CD14-positive monocyte (primary cell): ENCODE measurements at regions not wholly inside any gene's neighbourhood (a gene's known extent, or its start where the extent isn't known, plus 50 kb on each side); places are given as distances from the start of the nearest gene placed in this dataset.

Source experiments
- DNase-seq, 3 donors: peaks; one replicate each; pipeline ENCODE4 v3.0.0-alpha.2; 2011 to 2022
- H2AFZ ChIP-seq: 2 replicates; pipeline ENCODE4 v1.6.0; 2012; ENCODE audit warnings: mild to moderate bottlenecking, low read depth, low read length, inconsistent platforms; ENCODE audit not compliant: insufficient read depth, poor library complexity, severe bottlenecking
- H3K27ac ChIP-seq, 2 donors: 1 replicate in 1 of 2; 2 replicates in 1 of 2; pipeline ENCODE4 v1.5.1; 2012 to 2013; ENCODE audit warnings: low read length in 2 of 2, control low read depth in 1 of 2, inconsistent platforms in 1 of 2, low read depth in 1 of 2, mild to moderate bottlenecking in 1 of 2
- H3K27me3 ChIP-seq, 2 donors: one replicate each; pipeline versions ENCODE4 v1.6.0 to v1.6.1; 2011 to 2013; ENCODE audit warnings: low read length in 2 of 2; ENCODE audit not compliant: control insufficient read depth in 2 of 2, insufficient read depth in 2 of 2
- H3K36me3 ChIP-seq, 2 donors: replicated peaks in 1 of 2; 1 replicate in 1 of 2; 2 replicates in 1 of 2; pipeline versions ENCODE4 v1.5.1 to v1.6.1; 2012 to 2013; ENCODE audit warnings: low read length in 2 of 2, control low read depth in 1 of 2, inconsistent platforms in 1 of 2, mild to moderate bottlenecking in 1 of 2; ENCODE audit not compliant: insufficient read depth in 2 of 2, control insufficient read depth in 1 of 2
- H3K4me1 ChIP-seq, 2 donors: 1 replicate in 1 of 2; 2 replicates in 1 of 2; pipeline versions ENCODE4 v1.5.1 to v1.6.1; 2012 to 2013; ENCODE audit warnings: low read length in 2 of 2, control low read depth in 1 of 2, inconsistent platforms in 1 of 2, mild to moderate bottlenecking in 1 of 2, moderate library complexity in 1 of 2; ENCODE audit not compliant: insufficient read depth in 2 of 2, control insufficient read depth in 1 of 2
- H3K4me2 ChIP-seq: replicated peaks from 2 replicates; pipeline ENCODE3; 2012; ENCODE audit warnings: low read length, moderate library complexity, mild to moderate bottlenecking; ENCODE audit not compliant: poor library complexity, severe bottlenecking; ENCODE audit errors: extremely low read depth
- H3K4me3 ChIP-seq, 3 experiments: fragments of 200-600 bp in 1 of 3; sonication (generic) in 1 of 3; replicated peaks in 1 of 3; 1 replicate in 2 of 3; 2 replicates in 1 of 3; pipeline ENCODE4 v1.5.1; 2011 to 2013; ENCODE audit warnings: low read length in 3 of 3, mild to moderate bottlenecking in 3 of 3, control low read depth in 2 of 3, low read depth in 2 of 3, inconsistent platforms in 1 of 3, moderate library complexity in 1 of 3
- H3K79me2 ChIP-seq: 2 replicates; pipeline ENCODE4 v1.6.0; 2012; ENCODE audit warnings: mild to moderate bottlenecking, control low read depth, inconsistent platforms, low read length, moderate library complexity; ENCODE audit not compliant: insufficient read depth
- H3K9ac ChIP-seq: 2 replicates; pipeline ENCODE4 v1.6.0; 2017; ENCODE audit warnings: low read length, mild to moderate bottlenecking; ENCODE audit not compliant: insufficient read depth, poor library complexity, severe bottlenecking
- H3K9me3 ChIP-seq, 2 donors: replicated peaks in 1 of 2; 1 replicate in 1 of 2; 2 replicates in 1 of 2; pipeline versions ENCODE4 v1.5.1 to v1.6.1; 2012 to 2013; ENCODE audit warnings: low read length in 2 of 2, control low read depth in 1 of 2; ENCODE audit not compliant: control insufficient read depth in 1 of 2, insufficient read depth in 1 of 2
- H4K20me1 ChIP-seq: 2 replicates; pipeline ENCODE4 v1.6.0; 2012; ENCODE audit warnings: mild to moderate bottlenecking, low read length, control low read depth, moderate library complexity; ENCODE audit not compliant: insufficient read depth
- H3K27ac Mint-ChIP-seq, 7 donors: one replicate each; pipeline ENCODE4 v1.8.0; 2020; ENCODE audit warnings: mild to moderate bottlenecking in 7 of 7, mixed read lengths in 7 of 7, moderate library complexity in 6 of 7, inconsistent platforms in 2 of 7
- H3K27me3 Mint-ChIP-seq, 3 donors: one replicate each; pipeline ENCODE4 v1.8.0; 2021 to 2022; ENCODE audit warnings: low read depth in 3 of 3, mild to moderate bottlenecking in 3 of 3, mixed read lengths in 3 of 3, moderate library complexity in 3 of 3, inconsistent platforms in 1 of 3
- H3K36me3 Mint-ChIP-seq, 2 donors: one replicate each; pipeline ENCODE4 v1.8.0; 2020; ENCODE audit warnings: mixed read lengths in 2 of 2, inconsistent platforms in 1 of 2, mild to moderate bottlenecking in 1 of 2
- H3K4me1 Mint-ChIP-seq: one replicate; pipeline ENCODE4 v1.8.0; 2020; ENCODE audit warnings: mild to moderate bottlenecking, mixed read lengths
- H3K4me3 Mint-ChIP-seq, 2 donors: one replicate each; pipeline ENCODE4 v1.8.0; 2020; ENCODE audit warnings: mild to moderate bottlenecking in 2 of 2, mixed read lengths in 2 of 2, moderate library complexity in 1 of 2
- H3K9me3 Mint-ChIP-seq, 7 donors: one replicate each; pipeline ENCODE4 v1.8.0; 2020 to 2022; ENCODE audit warnings: mixed read lengths in 7 of 7, mild to moderate bottlenecking in 6 of 7, moderate library complexity in 6 of 7, inconsistent platforms in 2 of 7
- WGBS: methylation state at CpG from one replicate; pipeline ENCODE4 v1.1.5; 2013; ENCODE audit warnings: missing lambda C conversion rate; ENCODE audit not compliant: insufficient coverage; 5-methylcytosine and 5-hydroxymethylcytosine counted together
- intact Hi-C, 2 donors: fragments of 100-400 bp; cut with micrococcal nuclease; formaldehyde crosslinking; loops; one replicate each; pipeline versions ENCODE4 v1.15.0 to v1.15.1; 2023
- TF ChIP-seq, protein P1 (sequence below): fragments of 200-600 bp; IDR thresholded peaks from one replicate; pipeline ENCODE4 v1.8.0; 2022; ENCODE audit warnings: antibody characterized with exemption, mild to moderate bottlenecking

DNA sequence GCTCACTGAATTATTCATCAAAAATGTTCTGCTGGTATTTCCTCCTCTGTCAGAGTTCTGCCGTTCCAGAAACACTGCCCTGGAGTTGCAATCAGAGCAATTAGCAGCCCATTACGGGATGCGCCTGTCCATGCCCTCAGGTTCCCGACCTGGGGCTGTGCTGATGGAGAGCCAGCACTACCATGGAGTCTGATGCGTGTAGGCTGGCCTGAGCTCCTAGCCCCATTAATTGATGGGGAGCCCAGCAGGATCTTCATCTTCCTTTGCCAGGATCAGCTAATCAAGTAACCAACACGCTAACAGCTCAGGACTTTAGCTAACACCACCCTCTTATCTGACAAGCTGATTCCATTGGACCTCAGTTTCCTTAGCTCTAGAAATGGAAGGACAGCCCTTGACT lies 164.2 kb downstream of the ABHD5 start:
- peak overlapping the region in 1 of 2 donors; percentile 22 for H3K4me3 Mint-ChIP-seq
- no peaks in the 10 kb centered on the region for H3K9me3 Mint-ChIP-seq
- peaks cover 4% of the 10 kb centered on the region for H3K4me1 Mint-ChIP-seq
- no peaks in the 10 kb centered on the region for H3K4me1 ChIP-seq
- TF ChIP-seq, protein P1, sequence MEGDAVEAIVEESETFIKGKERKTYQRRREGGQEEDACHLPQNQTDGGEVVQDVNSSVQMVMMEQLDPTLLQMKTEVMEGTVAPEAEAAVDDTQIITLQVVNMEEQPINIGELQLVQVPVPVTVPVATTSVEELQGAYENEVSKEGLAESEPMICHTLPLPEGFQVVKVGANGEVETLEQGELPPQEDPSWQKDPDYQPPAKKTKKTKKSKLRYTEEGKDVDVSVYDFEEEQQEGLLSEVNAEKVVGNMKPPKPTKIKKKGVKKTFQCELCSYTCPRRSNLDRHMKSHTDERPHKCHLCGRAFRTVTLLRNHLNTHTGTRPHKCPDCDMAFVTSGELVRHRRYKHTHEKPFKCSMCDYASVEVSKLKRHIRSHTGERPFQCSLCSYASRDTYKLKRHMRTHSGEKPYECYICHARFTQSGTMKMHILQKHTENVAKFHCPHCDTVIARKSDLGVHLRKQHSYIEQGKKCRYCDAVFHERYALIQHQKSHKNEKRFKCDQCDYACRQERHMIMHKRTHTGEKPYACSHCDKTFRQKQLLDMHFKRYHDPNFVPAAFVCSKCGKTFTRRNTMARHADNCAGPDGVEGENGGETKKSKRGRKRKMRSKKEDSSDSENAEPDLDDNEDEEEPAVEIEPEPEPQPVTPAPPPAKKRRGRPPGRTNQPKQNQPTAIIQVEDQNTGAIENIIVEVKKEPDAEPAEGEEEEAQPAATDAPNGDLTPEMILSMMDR: no peak
- no peak overlapping the region for H3K9ac ChIP-seq
- H3K9me3 ChIP-seq: no peaks in the 10 kb centered on the region
- WGBS: 84% methylated on average over 6 of the region's 6 CpGs
- H3K36me3 Mint-ChIP-seq: no peaks in the 10 kb centered on the region
- H4K20me1 ChIP-seq: no peaks in the 10 kb centered on the region
- H3K79me2 ChIP-seq: no peaks in the 10 kb centered on the region
- no peak overlapping the region for H3K27ac ChIP-seq
- no peak overlapping the region for H3K4me3 ChIP-seq
- no peak for DNase-seq
- H2AFZ ChIP-seq: no peak overlapping the region
- no peak overlapping the region for H3K4me2 ChIP-seq
- H3K27ac Mint-ChIP-seq: no peak overlapping the region
- peaks cover 17 to 46% (median 34%) of the 10 kb centered on the region in 3 donors for H3K27me3 Mint-ChIP-seq
- intact Hi-C loops: loop anchor here in 1 of 2 donors (10.0 kb wide), 1 partner anchor 340 kb away; no protein-coding TSS in a partner anchor
- H3K27me3 ChIP-seq: peaks cover 0 to 15% of the 10 kb centered on the region in 2 donors
- H3K36me3 ChIP-seq: no peaks in the 10 kb centered on the region

DNA sequence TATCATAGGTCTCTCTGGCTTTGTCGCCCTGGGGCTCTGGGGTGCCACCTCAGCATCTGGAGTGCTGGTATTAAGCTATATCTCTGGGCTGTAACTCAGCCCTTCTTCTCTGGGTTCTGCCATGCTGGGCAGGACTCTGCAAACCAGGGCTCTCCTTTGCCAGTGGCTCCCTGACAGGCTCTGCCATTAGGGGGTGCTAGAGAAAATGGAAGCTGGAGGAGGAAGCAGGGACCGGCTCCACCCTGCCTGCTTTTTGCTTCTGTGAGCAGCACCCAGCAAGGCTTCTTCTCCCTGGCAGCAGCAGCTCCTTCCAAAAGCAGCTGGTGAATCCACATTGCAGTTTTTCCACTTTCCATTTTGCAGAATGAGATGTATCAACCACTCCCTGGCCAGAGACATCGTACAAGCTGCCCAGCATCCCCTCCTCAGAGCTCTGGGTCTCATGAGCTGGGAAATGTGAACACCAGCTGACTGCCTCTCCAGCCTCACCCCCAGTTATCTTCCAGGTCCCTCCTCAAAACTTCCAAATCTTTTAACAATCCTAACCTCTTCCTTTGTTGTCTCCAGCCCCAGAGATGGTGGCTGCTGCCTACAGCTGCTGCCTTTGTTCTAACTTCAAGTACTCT lies 165.0 kb downstream of the ABHD5 start:
- H3K9me3 ChIP-seq: no peaks in the 10 kb centered on the region
- peak; percentile 8 to 23 (median 13) for DNase-seq
- intact Hi-C loops: loop anchor here in 1 of 2 donors (10.0 kb wide), 1 partner anchor 339 kb away; no protein-coding TSS in a partner anchor

More for the DNA sequence above, 165.0 kb downstream of the ABHD5 start:
- Mint-ChIP-seq H3K27ac (peak overlapping the region in 1 of 7 donors; percentile 36), H3K4me1 (peaks cover 4% of the 10 kb centered on the region), H3K27me3 (peaks cover 17 to 44% (median 36%) of the 10 kb centered on the region in 3 donors), H3K4me3 (no peak overlapping the region), H3K36me3 (no peaks in the 10 kb centered on the region), H3K9me3 (no peaks in the 10 kb centered on the region)
- H3K4me3 ChIP-seq: no peak overlapping the region
- no peak overlapping the region for H3K9ac ChIP-seq
- WGBS: 17% methylated on average over 3 of the region's 3 CpGs
- no peak overlapping the region for H2AFZ ChIP-seq
- no peak overlapping the region for H3K27ac ChIP-seq
- H3K36me3 ChIP-seq: no peaks in the 10 kb centered on the region
- peaks cover 0 to 15% of the 10 kb centered on the region in 2 donors for H3K27me3 ChIP-seq
- no peaks in the 10 kb centered on the region for H3K4me1 ChIP-seq
- no peak overlapping the region for H3K4me2 ChIP-seq
- TF ChIP-seq, protein P1: peak; percentile 66
- no peaks in the 10 kb centered on the region for H4K20me1 ChIP-seq
- no peaks in the 10 kb centered on the region for H3K79me2 ChIP-seq
